Stomach (tissue), 8 donors: ENCODE measurements at regions not wholly inside any gene's neighbourhood (a gene's known extent, or its start where the extent isn't known, plus 50 kb on each side); places are given as distances from the start of the nearest gene placed in this dataset.

Experiments used
- DNase-seq, 2 donors: peaks; one replicate each; pipeline versions ENCODE4 v3.0.0 to v3.0.0-alpha.2; 2013 to 2019
- H3K27ac ChIP-seq, 5 donors: fragments of 200-600 bp in 4 of 5; sonication (generic) in 4 of 5; one replicate each; pipeline ENCODE4 v1.5.1; 2013 to 2019; ENCODE audit warnings: mild to moderate bottlenecking in 1 of 5, moderate library complexity in 1 of 5
- H3K27me3 ChIP-seq, 3 donors: fragments of 200-600 bp; sonication (generic); one replicate each; pipeline ENCODE4 v1.5.1; 2017 to 2019; ENCODE audit warnings: mixed run types in 1 of 3
- H3K36me3 ChIP-seq, 4 donors: fragments of 200-600 bp; sonication (generic); 1 replicate in 3 of 4; 2 replicates in 1 of 4; pipeline ENCODE4 v1.5.1; 2016 to 2019
- H3K4me1 ChIP-seq, 4 donors: fragments of 200-600 bp; sonication (generic); one replicate each; pipeline ENCODE4 v1.5.1; 2016 to 2019
- H3K4me3 ChIP-seq, 4 donors: fragments of 200-600 bp; sonication (generic) in 3 of 4; one replicate each; pipeline ENCODE4 v1.5.1; 2016 to 2019; ENCODE audit warnings: mild to moderate bottlenecking in 1 of 4
- H3K9me3 ChIP-seq, 4 donors: fragments of 200-600 bp; sonication (generic); one replicate each; pipeline ENCODE4 v1.5.1; 2016 to 2019
- EP300 ChIP-seq: sonication (generic); formaldehyde crosslinking; IDR thresholded peaks from one replicate; pipeline ENCODE4 v1.6.1; 2017; ENCODE audit warnings: antibody characterized with exemption
- POLR2A ChIP-seq, 4 donors: fragments of 450-650 bp; IDR thresholded peaks; one replicate each; pipeline ENCODE4 v1.6.1; 2016; ENCODE audit warnings: antibody characterized with exemption in 4 of 4, control low read depth in 2 of 4, mild to moderate bottlenecking in 1 of 4, moderate library complexity in 1 of 4
- POLR2AphosphoS5 ChIP-seq, 3 donors: sonication (generic); formaldehyde crosslinking; IDR thresholded peaks; one replicate each; pipeline ENCODE4 v1.6.1; 2016; ENCODE audit warnings: antibody characterized with exemption in 3 of 3
- WGBS, 5 donors: extraction: QIAGEN DNeasy Blood & Tissue Kit in 3 of 5; methylation state at CpG; one replicate each; pipeline versions ENCODE4 v1.1.5 to v1.1.7; 2013 to 2018; 5-methylcytosine and 5-hydroxymethylcytosine counted together
- intact Hi-C: fragments of 100-400 bp; cut with DNase I; formaldehyde crosslinking; loops from one replicate; pipeline ENCODE4 v1.15.1; 2023; ENCODE audit warnings: low total_unique reads
- TF ChIP-seq, protein P1 (sequence below), 7 experiments: fragments of 450-650 bp in 4 of 7; fragments of 200-600 bp in 3 of 7; sonication (generic) in 3 of 7; IDR thresholded peaks; one replicate each; pipeline ENCODE4 v1.5.1; 2016 to 2019; ENCODE audit warnings: antibody characterized with exemption in 7 of 7, control low read depth in 2 of 7, mild to moderate bottlenecking in 1 of 7
- donor health status: healthy with polysubstance abuse.
- donor health status: Bipolar disorder and iron deficiency.
- donor health status: healthy.

DNA sequence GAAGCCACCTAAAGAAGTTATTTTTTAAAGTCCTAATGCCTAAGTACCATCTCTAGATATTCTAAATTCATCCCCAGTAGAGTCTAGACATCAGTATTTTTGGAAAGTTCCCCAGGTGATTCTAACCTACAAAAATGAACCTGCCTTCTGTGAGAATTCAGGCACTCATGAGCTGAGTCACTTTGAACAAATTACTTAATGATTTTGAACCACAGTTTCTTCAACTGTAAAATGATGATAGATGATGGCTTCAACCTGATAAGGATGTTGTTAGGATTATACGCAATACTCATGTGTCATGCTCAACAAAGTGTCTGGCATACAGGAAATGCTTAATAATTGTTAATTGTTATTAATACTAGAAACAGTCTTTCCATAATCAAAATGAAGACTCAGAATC is 82.8 kb upstream of the OR5AK2 start:
- 76 to 95% (median 90%) methylated on average over 1 of the region's 1 CpG for WGBS, 5 donors
- no peak for DNase-seq
- Histone ChIP-seq H3K4me1 (no peaks in the 10 kb centered on the region), H3K9me3 (no peaks in the 10 kb centered on the region), H3K27ac (no peak overlapping the region), H3K4me3 (no peak overlapping the region), H3K36me3 (no peaks in the 10 kb centered on the region), H3K27me3 (no peaks in the 10 kb centered on the region)
- TF ChIP-seq EP300 (no peak), POLR2AphosphoS5 (IDR thresholded peaks at IDR 0.05) (no peak), POLR2A (IDR thresholded peaks at IDR 0.05) (no peak)
- TF ChIP-seq, protein P1, sequence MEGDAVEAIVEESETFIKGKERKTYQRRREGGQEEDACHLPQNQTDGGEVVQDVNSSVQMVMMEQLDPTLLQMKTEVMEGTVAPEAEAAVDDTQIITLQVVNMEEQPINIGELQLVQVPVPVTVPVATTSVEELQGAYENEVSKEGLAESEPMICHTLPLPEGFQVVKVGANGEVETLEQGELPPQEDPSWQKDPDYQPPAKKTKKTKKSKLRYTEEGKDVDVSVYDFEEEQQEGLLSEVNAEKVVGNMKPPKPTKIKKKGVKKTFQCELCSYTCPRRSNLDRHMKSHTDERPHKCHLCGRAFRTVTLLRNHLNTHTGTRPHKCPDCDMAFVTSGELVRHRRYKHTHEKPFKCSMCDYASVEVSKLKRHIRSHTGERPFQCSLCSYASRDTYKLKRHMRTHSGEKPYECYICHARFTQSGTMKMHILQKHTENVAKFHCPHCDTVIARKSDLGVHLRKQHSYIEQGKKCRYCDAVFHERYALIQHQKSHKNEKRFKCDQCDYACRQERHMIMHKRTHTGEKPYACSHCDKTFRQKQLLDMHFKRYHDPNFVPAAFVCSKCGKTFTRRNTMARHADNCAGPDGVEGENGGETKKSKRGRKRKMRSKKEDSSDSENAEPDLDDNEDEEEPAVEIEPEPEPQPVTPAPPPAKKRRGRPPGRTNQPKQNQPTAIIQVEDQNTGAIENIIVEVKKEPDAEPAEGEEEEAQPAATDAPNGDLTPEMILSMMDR (IDR thresholded peaks at IDR 0.05): no peak
- intact Hi-C loops: no loop called here

DNA sequence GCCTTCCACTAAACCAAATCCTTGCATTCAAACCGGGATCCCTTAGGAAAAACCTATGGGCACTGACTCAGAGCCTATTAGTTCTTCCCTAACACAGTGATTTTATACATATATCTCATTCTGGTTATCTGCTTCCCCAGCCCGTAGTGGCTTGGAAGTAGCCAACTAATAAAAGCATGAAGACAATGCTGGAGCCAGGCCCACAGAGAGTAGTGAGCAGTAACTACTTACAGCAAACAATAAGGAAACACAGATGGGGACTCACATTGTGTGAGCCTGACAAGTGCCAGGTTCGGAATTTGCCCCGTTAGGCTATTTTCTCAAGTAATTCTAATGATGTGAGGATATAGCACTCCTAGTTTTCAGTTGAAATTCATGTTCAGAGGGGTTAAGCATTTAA is 83.3 kb upstream of the OR5AK2 start:
- no peaks in the 10 kb centered on the region for H3K36me3 ChIP-seq
- intact Hi-C loops: no loop called here
- no peak for DNase-seq
- no peak overlapping the region for H3K4me3 ChIP-seq
- WGBS, 5 donors: 52 to 73% (median 63%) methylated on average over 4 of the region's 4 CpGs
- no peaks in the 10 kb centered on the region for H3K9me3 ChIP-seq
- no peaks in the 10 kb centered on the region for H3K27me3 ChIP-seq
- H3K4me1 ChIP-seq: no peaks in the 10 kb centered on the region
- TF ChIP-seq POLR2AphosphoS5 (IDR thresholded peaks at IDR 0.05): no peak
- TF ChIP-seq, protein P1 (IDR thresholded peaks at IDR 0.05): no peak
- TF ChIP-seq POLR2A (IDR thresholded peaks at IDR 0.05): no peak
- TF ChIP-seq EP300: no peak
- H3K27ac ChIP-seq: no peak overlapping the region

- 89 to 93% (median 90%) methylated on average over 5 of the region's 5 CpGs for WGBS, 5 donors
- Histone ChIP-seq H3K27me3 (no peaks in the 10 kb centered on the region), H3K9me3 (no peaks in the 10 kb centered on the region), H3K27ac (no peak overlapping the region), H3K4me1 (no peaks in the 10 kb centered on the region), H3K36me3 (no peaks in the 10 kb centered on the region), H3K4me3 (no peak overlapping the region)
- no peak for DNase-seq
- TF ChIP-seq POLR2AphosphoS5 (IDR thresholded peaks at IDR 0.05): no peak
- TF ChIP-seq, protein P1 (IDR thresholded peaks at IDR 0.05): no peak
- no peak for TF ChIP-seq POLR2A (IDR thresholded peaks at IDR 0.05)
- no peak for TF ChIP-seq EP300
- intact Hi-C loops: no loop called here
These were observed 89.9 kb upstream of the OR5AK2 start for GRCh38 chr11:56898856-56899255.

DNA sequence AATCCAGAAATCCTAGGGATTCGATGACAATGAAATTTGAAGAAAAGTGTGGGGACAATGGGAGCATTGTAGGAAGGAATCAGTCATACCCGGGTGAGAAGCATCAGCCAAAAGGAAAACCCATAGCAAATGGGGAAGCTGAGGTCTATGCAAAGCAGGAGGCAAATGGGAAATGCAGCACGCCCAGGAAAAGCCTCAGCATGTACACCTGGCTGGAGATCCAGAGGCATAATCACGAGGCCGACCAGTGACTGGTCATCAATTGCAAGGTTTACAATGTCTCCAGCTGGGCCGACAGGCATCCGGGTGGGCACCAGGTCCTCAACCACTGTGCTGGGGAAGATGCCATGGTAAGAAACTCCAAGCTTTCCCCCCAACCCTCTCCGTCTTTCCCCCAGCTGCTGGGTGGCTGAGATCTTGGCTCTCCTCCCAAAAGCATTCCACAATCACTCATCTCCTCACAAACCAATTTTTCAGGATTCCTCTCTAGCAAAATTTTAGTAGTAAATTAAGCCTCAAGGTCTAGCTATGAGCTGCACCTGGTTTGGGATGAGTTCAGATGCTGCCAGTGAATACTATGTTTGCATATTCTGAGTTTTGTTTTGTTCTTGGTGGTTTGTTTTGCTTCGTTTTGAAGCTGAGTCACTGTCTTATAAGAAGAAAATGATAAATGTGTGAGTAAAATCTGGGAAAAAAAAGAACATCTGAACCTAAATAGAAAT is 98.0 kb upstream of the OR5AK2 start:
- intact Hi-C loops: no loop called here
- H3K27me3 ChIP-seq: no peaks in the 10 kb centered on the region
- H3K36me3 ChIP-seq: no peaks in the 10 kb centered on the region

DNA sequence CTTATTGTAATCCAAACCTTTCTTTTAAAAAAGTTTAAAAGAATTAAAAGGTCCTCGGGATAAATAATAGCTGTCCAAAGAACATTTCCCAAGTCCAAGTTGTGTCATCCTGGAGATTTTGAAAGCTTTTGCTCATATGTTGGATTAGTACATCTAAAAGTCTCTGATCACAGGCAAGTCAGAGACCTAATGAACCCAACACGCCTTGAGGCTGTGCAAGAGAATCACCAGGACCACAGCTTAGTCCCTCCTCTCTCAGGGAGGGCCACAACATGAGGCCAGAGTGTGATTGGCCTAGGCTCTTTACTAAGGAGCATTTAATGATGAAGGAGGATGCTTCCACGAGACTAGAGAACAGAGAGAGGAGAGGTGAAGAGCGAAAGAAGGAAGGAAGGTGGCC is 98.7 kb upstream of the OR5AK2 start:
- H3K4me3 ChIP-seq: no peak overlapping the region
- H3K4me1 ChIP-seq: peaks cover 7 to 14% (median 11%) of the 10 kb centered on the region in 4 donors
- no peaks in the 10 kb centered on the region for H3K36me3 ChIP-seq
- H3K27ac ChIP-seq: no peak overlapping the region
- WGBS, 5 donors: 83 to 88% (median 84%) methylated on average over 4 of the region's 4 CpGs
- DNase-seq: no peak
- intact Hi-C loops: no loop called here
- TF ChIP-seq POLR2A (IDR thresholded peaks at IDR 0.05) (no peak), EP300 (no peak), POLR2AphosphoS5 (IDR thresholded peaks at IDR 0.05) (no peak)
- TF ChIP-seq, protein P1 (IDR thresholded peaks at IDR 0.05): no peak
- H3K27me3 ChIP-seq: no peaks in the 10 kb centered on the region
- H3K9me3 ChIP-seq: no peaks in the 10 kb centered on the region

More for the DNA sequence above, 98.0 kb upstream of the OR5AK2 start:
- DNase-seq: no peak
- peaks cover 5 to 7% (median 6%) of the 10 kb centered on the region in 4 donors for H3K4me1 ChIP-seq
- 73 to 86% (median 82%) methylated on average over 9 of the region's 9 CpGs for WGBS, 5 donors
- H3K9me3 ChIP-seq: no peaks in the 10 kb centered on the region
- no peak overlapping the region for H3K27ac ChIP-seq
- H3K4me3 ChIP-seq: no peak overlapping the region
- TF ChIP-seq POLR2A (IDR thresholded peaks at IDR 0.05): no peak
